ENCODE measurements at regions not wholly inside any gene's neighbourhood (a gene's known extent, or its start where the extent isn't known, plus 50 kb on each side); places are given as distances from the start of the nearest gene placed in this dataset.

DNA sequence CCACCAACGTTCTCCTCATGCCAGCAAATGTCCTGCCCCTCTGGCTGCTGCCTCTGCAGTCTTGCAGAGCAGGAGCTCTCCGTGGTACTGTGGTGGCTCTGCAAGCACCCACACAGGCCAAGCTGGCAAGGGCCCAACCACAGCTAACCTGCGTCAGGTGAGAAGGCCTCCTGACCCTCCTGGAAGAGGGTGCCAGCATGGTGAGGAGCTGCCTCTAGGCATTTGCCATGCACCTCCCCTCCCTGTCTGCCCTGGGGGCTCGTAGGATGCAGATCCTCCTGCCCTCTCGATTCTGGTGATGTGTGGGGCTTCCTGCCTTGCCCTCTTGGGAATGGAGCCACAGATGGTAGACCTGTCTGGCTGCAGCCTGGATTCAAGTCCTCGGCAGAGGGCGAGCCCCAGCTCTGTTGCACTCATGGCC is 1408.8 kb downstream of the TBC1D22A start:
- DNase-seq: no peak

DNA sequence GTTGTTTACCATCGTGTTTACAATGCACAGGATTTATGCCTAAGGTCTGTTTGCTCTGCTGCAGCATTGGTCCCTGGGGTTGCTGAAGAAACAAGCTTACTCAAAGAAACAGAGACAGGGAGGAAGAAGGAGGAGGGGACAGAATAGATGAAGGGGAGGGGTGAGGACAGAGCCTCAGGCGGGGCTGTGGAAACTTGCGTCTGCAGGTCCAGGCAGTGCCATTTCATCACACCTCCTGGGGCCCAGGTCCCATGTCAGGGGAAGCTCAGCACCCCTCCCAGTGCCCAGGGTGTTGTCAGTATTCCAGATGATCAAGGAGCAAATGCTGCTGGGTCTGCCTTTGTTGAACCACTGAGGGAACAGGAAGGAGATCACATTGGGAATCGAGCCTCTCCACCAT is 1406.8 kb downstream of the TBC1D22A start:
- no peak for DNase-seq

DNA sequence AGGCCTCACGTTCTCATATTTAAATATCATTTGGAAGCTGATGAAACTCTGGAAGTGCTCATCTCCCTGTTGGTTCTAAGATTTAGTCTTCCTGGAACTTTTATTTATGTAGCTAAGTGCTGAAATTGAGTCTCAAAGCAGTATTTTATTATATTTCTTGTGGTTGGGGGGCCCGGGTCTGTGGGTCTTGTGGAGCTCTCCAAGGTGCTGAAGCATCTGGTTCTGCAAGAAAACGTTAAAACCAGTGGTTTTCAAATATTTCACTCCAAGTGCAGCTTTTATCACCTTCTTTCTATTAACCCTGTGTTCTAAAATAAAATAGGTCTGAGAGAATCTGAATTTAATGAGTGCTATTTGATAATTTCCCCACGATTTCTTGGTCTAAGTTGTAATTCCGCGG is 1404.8 kb downstream of the TBC1D22A start:
- DNase-seq: no peak

DNA sequence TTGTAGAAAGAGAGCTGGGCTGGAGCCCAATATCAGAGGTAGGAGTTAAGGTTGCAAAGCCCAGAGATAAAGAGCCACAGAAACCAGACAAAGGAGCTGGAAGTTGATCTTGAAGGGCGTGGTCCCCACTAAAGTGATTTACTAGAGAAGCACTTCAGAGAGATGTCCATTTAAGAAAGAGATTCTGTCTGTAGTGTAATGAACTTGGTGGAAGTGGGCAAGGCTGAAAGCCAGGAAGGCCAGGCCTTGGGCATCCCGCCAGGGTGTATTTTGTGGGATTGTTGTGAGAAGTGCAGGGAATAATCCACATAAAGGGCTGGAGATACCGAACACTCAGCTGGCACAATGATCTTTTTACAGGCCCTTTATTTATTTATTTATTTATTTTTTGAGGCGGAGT is 1398.8 kb downstream of the TBC1D22A start:
- DNase-seq: no peak

DNA sequence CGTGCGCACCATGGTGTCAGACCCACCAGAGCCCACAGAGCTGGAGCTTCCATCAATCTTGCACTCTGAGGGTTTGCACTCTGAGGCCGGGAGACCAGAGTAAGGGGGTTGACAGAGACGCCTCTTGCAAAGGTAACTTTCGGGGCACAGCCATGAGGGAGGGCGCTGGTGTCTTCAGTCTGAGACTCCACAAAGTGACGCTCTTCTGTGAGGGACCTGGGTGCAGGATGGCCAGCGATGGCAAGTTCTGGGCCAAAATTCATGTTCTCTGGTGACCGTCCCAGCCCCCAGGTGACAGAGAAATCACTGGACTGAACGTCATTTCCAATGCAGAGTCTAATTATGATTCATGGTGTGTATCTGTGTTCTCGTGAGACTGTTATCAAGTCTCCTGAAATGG is 1395.2 kb downstream of the TBC1D22A start:
- no peak for DNase-seq

DNA sequence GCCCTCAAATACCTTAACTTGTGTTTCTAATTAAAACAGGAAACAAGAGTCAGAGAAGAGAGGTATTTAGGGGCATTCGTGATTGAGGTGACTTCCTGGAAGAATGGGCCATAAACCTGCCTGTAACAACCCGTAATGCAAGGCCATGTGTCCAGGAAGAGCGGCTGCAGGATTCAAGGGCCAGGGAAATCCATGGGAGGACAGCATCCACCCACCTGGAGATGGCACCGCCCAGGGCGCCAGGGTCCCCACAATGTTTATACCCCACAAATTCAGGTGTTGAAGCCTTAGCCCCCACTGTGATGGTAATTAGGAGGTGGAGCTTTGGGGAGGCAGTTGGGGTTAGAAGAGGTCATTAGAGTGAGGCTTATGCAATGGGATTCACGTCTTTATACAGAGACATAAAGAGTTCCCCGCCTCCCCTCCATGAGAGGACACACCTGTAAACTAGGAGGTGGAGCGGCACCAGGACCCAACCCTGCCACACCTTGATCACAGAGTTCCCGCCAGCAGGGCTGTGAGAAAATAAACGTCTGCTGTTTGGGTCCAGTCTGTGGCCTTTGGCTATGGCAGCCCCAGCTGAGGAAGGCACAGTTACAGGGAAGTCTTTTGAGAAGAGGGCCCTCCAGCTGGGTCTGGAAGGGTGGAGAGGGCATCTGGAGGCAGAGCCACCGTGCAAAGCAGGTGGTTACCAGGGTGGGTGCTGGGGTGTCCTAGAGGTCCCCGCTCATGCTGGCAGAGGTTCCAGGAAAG is 1394.3 kb downstream of the TBC1D22A start:
- DNase-seq: no peak

DNA sequence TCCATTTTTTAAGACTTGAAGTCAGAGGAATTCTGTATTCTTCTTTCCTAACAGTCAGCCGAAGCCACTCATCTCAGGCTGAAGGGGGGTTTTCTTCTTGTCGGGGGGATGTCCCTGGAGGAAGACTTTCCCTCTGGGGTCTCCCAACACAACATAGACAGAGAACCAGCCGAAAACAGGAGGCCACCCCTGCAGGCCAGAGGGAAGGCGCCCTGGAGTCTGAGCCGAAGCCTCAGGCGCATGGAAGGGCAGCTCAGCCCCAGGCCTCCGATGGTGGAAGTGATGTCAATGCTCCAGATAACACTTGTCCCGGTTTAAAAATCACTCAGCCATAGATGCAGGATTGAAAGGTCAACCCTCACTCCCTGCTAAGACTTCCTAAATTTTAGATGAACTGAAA is 1393.0 kb downstream of the TBC1D22A start:
- no peak for DNase-seq

DNA sequence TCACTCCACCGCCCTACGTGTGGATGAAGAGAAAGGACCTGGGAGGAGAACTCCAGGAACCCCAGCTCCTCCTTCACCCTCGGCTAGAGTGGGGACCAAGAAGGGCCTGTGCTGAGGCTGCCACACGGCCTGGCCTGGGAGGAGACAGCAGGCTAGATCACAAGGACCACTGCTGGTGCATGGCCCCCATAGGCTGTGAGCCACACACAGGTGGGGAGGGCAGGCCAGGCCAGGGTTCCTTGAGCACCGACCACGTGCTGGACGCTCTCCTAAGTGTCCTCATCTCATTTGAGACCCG is 1392.4 kb downstream of the TBC1D22A start:
- no peak for DNase-seq

DNA sequence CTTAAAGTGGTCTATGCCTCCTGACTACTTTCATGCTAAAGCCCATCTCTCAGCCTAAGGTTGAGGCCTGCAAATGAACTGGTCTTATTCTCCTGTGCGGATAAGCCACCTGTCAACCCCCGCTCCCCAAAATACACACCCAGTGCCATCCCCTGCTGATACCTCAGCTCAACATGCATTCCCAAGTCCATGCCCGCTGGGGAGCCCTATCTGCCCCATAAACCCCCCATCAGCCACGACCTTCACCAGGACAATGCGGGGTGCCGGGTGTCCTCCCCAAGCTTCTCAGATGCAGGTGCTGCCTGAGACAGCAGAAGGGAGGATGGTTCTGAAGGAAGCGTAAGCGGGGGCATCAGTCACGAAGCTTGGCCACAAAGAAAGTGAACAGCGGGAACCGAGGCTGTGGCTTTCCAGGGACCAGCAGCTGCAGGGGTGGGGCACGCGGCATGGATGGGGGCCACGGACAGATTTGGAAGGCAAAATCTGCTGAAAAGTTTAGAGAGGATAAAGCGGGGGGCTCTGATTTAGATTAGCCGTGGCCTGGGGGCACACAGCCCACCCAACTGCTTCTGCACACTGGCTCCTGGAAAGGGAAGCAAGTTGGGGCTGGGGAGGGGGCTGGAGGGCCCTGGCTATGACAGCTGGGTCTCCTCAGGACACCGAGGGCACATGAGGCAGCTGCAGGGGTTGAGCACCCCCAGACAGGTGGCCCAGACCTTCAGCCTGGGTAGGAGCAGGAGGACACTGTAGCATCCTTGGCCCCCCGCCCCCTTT is 1391.9 kb downstream of the TBC1D22A start:
- DNase-seq: no peak

DNA sequence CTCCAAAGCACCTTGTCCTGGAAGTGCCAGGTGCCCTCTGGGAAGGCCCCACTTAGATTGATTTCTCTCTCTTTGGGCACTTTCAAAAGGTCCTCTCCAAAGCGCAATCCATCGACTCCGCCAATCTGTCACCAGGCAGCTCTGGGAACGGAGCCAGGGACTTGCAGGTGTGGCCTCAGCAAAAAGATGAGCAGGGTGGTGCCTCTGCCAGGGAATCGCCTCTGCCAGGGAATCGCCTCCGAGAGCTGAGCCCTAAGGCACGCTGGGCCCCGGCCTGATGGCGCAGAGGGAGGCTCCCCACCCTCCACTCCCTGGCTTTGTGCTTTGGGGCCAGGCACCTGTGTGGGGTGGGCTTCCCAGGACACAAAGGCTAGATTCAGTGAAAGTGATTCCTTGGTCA is 1391.3 kb downstream of the TBC1D22A start:
- DNase-seq: no peak

DNA sequence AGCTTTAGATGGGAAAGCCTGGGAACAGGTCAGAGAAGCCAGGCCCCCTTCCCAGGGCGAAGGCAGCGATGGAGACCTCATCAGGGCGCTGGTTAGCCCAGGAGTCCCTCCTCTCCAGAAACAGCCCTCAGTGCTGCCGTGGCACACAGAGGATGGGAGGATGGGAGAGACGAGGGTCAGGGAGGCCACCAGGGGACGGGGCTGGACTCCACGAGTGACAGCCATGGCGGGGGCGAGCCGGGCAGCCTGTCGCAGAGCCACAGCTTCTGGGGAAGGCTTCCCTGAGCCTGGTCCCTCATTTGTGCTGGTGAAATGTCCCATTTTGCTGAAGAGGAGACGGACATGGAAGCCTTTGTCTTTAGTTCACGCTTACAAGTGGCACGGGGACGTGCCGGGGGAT is 1390.5 kb downstream of the TBC1D22A start:
- no peak for DNase-seq

DNA sequence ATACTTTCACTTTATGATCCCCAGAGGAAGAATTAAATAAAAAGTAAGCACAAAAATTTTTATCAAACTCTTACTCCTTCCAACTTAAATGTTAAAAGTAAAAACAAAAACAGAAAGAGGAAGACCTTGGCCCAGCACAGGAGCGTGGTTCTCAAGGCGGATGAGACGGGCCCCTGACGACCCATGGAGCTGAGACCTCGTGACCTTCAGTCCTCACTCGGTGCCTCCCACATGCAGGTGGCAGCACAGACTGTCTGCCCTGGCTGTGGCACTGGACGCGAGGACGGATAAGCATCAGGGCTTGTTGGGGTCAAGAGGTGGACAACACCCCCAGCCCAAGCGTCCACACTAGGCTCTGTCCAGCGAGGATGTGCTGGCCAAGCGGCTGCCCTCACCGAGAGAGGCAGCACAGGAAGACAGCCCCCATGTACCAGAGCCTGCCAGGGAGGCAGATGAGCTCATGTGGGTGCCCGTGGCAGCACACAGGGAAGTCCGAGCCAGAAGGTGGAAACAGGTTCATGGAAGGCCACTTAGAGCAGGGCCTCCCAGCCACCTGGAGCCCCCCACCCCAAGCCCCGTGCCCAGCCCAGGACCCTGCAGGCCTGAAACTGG is 1389.8 kb downstream of the TBC1D22A start:
- no peak for DNase-seq

DNA sequence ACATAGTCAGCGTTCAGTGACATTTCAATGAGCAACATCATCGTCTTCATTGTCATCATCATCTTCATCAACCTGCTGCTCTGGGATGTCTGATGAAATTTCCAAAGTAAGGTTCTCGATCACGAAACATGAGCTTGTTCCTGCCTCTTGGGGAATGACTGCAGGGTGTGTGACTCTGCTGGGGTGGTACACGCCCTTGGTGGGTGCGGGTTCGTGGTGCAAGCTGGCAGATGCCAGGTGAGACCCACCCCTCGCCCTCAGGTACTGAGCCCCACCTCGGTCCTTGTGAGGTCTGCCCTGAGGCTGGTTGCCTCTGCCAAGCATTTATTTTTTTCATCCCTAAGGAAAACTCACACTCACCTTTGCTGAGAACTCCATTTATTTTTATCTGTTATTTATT is 1389.2 kb downstream of the TBC1D22A start:
- DNase-seq: no peak

DNA sequence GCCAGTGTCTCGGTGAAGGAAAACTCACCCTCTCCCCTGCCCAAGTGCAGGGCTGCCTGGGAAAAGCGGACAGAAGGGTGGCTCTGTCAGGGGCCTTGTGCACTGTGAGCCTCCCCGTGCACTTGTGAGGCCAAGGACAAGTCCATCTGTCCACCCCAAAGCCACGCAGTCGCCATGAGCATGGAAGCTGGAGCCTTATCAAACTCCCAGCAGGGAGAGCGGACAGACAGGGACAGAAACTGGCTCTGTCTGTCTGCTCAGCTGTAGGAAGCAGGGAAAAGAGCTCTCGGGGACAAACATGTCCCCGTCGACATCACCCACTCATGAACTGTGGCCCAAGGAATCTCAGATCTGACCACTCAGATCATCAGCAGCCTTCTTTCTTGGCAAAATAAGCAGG is 1385.4 kb downstream of the TBC1D22A start:
- DNase-seq: no peak

DNA sequence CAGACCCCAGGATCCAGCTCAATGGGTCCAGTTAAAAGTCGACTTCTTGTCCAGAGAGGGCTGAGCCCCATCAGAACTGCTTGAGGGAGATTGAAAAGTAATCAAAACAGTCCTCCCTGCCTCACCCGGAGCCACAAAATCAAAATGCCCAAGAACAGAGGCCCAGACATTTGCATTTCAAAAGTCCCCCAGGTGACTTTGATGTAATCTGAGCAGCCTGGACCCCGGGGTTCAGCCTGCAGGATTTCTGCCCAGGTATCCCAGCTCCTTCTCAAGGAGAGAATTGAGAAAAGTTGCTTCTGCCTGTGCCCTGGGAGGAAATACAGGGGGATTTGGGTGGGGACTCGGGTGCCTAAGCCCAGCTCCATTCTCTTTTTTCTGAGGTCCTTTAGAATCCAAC is 1385.0 kb downstream of the TBC1D22A start:
- no peak for DNase-seq

DNA sequence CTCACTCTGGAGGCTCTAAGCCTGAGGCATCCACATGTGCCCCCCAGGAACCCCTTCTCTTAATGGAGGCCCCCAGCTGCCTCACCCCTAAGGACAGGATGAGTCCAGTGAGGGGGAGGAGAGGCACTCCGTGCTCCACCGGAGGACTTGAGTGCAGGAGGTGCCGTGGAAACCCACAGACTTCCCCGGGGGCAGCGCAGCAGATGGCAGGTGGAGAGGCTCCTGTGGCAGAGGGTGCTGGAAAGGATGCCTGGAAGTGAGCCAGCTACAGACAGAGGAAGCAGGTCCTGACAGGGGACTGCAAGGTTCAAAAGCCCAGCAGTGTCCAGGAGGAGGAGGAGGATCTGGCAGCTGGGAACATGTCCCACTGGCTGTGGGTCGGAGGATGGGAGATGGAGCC is 1384.0 kb downstream of the TBC1D22A start:
- no peak for DNase-seq

DNA sequence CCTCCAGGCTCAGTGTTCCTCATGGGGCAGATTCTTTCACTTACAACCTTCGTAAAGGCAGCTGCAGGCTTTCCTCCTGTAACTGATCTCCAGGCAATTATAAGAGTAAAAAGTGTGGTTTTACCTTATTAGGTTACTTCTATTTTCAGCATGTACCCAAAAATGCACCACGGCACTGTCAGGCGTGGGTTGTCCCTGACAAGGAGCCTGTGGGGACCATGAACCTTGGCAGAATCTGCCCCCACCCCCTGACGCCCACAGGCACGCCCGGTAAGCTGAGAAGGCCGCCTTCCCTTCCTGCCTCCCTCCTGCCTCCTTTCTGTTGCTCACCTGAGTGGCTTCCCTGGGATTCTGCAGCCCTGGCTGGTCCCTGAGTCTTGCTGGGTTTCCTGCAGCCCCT is 1383.3 kb downstream of the TBC1D22A start:
- DNase-seq: no peak

DNA sequence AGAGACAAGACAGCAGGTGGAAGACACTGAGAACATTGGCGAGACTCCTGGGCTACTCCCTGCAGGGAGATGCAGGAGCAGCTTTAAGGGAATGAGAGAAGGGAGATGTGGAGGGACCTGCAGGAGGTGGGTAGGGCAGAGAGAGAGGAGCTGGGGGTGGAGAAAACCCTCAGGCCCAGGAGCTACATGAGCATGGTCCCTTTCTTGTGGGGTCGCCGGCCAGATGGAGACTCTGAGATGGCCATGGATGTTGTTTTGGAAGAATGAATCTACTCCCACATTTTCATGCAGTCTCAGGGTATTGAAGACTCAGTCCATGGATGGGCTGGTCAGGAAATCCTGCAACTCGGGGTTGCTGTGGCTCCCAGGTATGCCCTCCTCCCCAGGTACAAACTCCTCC is 1381.9 kb downstream of the TBC1D22A start:
- no peak for DNase-seq

DNA sequence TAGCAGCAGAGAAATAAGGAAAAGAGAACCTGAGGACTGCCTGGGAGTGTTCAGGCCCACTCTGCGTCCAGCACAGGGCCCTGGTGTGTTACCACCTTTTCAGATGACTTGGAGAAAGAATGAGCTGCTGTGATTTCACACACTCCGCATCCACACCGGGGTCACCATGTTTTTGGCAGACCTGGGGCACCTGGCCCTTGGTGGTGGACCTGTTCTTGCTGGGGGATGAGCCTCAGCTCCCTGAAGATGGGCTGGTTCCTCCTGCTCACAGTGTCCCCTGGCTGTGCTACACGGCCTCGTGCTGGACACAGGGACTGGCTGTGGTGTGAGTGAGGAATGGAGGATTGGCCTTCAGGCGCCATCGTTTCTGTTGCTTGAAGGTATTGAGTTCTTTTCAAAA is 1381.4 kb downstream of the TBC1D22A start:
- DNase-seq: no peak

DNA sequence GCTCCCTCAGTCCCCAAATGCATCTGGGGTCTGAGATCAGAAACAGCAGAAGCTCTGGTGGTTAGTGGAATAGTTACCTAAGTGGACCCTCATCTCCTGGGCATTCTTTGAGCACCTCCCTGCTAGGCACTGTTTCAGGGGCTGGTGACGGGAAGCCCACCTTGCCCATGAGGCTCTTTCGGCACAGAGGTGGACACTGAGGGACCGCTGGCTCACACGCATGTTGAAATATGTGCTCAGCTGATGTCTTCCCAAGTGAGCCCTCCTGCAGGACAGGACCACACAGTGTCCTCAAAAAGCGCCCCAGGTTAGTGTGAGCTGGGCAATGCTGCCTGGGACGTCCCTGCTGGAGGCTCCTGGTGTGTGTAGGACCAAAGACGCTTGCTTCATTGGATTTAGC is 1379.9 kb downstream of the TBC1D22A start:
- DNase-seq: no peak

DNA sequence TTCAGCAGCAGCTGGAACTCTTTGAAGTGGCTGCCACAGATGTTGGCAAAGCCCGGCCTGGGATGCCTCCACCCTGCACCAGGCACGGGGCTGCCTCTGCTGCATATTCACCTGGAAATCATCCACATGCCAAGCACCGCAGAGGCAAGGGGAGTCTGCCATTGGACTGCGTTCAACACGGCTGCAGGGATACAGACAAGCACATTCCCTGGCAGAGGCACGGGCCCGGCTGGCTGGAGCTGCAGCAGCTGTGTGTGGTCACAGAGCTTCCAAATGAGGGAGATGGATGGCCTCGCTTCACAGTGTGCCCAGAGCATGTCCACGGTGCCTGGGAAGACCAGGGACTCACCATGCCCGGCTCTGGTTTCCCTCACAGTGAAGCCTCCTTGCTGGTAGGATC is 1378.9 kb downstream of the TBC1D22A start:
- DNase-seq: no peak

DNA sequence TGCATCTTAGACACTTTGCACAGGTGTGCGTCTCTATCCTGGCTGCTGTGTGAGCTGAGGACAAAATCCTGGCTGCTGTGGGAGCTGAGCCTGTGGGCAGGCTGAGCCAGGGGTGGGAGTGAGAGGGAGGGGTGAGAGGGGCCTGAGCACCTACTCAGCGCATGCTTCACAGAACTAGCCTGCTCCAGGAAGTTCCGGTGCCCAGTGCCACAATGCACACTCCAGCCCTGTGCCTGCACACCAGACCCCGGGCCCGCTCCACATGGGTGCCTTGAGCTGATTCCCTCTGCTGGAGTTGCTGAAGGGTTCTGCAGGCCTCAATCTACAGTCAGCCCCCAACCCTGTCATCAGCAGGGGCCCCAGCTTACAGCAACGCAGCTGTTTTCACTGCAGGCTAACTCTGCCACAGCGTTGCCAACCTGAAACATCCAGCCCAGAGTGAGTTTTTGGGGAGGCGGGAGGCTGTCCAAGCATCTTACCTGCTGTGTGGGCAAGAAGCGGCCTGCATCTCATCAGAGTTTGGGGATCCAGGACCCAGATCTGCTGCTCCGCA is 1377.9 kb downstream of the TBC1D22A start:
- DNase-seq: no peak

DNA sequence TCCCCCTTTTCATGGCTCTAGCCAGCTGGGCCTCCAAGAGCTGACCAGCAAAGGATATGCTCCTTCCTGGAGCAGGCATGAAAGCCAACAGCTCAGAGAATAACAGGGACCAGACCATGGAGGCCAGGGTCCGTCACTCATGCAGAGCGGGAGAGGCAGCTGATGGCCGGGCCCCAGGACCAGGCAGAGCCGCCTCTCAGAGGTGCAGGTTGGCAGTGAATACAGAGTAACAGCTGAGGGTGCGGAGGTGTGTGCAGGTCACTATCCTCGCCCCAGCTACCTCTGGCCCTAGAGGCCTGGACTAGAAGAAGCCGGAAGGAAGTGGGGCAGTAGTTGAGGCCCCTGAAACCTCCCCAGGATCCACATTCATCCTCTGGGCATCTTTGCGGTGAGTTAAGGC is 1377.3 kb downstream of the TBC1D22A start:
- DNase-seq: no peak

DNA sequence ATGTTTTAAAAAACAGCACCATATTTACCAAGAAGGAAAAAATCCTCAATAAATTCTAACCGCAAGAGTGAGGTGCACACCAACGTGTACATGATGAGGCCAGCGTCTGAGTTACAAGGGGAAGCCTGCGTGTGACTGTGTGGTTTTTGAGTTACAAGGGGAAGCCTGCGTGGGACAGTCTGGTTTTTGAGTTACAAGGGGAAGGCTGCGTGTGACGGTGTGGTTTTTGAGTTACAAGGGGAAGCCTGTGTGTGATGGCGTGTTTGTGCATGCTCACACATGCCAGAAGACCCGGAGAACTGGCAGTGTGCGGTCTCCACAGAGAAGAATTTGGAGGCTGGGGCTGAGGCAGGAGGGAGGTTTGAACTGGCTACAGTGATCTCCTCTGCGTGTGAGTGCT is 1376.4 kb downstream of the TBC1D22A start:
- DNase-seq: no peak
